Lung (tissue), 11 donors: ENCODE measurements at regions not wholly inside any gene's neighbourhood (a gene's known extent, or its start where the extent isn't known, plus 50 kb on each side); places are given as distances from the start of the nearest gene placed in this dataset.

ENCODE experiments used
- ATAC-seq: fragments of 200-7000 bp; cut with Tn5 transposase; one replicate; pipeline ENCODE4 v1.9.1; 2020; ENCODE audit warnings: moderate number of reproducible peaks; ENCODE audit not compliant: insufficient read depth, low FRiP score
- DNase-seq, 3 donors: peaks; one replicate each; pipeline ENCODE4 v3.0.0-alpha.2; 2013 to 2017
- H3K27ac ChIP-seq, 2 donors: one replicate each; pipeline ENCODE4 v1.5.1; 2013; ENCODE audit warnings: mild to moderate bottlenecking in 2 of 2, moderate library complexity in 2 of 2, control low read depth in 1 of 2, inconsistent platforms in 1 of 2, low read depth in 1 of 2, low read length in 1 of 2
- H3K27me3 ChIP-seq, 3 donors: one replicate each; pipeline ENCODE4 v1.5.1; 2013; ENCODE audit warnings: low read length in 2 of 3; ENCODE audit not compliant: control insufficient read depth in 3 of 3, insufficient read depth in 3 of 3
- H3K36me3 ChIP-seq, 4 donors: one replicate each; pipeline ENCODE4 v1.5.1; 2013; ENCODE audit warnings: low read length in 4 of 4, mild to moderate bottlenecking in 1 of 4, moderate library complexity in 1 of 4; ENCODE audit not compliant: control insufficient read depth in 4 of 4, insufficient read depth in 4 of 4
- H3K4me1 ChIP-seq, 5 donors: one replicate each; pipeline ENCODE4 v1.5.1; 2013; ENCODE audit warnings: low read length in 5 of 5, mild to moderate bottlenecking in 2 of 5, moderate library complexity in 1 of 5; ENCODE audit not compliant: control insufficient read depth in 5 of 5, insufficient read depth in 5 of 5
- H3K4me3 ChIP-seq: one replicate; pipeline ENCODE4 v1.5.1; 2013; ENCODE audit warnings: mild to moderate bottlenecking, control low read depth, moderate library complexity
- H3K9ac ChIP-seq, 2 donors: one replicate each; pipeline ENCODE4 v1.5.1; 2013; ENCODE audit warnings: low read length in 2 of 2, control low read depth in 1 of 2; ENCODE audit not compliant: insufficient read depth in 1 of 2
- H3K9me3 ChIP-seq, 4 donors: one replicate each; pipeline ENCODE4 v1.5.1; 2013; ENCODE audit warnings: low read length in 3 of 4, mild to moderate bottlenecking in 1 of 4, moderate library complexity in 1 of 4; ENCODE audit not compliant: control insufficient read depth in 4 of 4, insufficient read depth in 3 of 4
- CTCF ChIP-seq: IDR thresholded peaks from 2 replicates; pipeline ENCODE4 v1.5.1; 2012; ENCODE audit warnings: mild to moderate bottlenecking; ENCODE audit errors: control extremely low read depth, extremely low read depth
- WGBS, 2 donors: extraction: QIAGEN DNeasy Blood & Tissue Kit; methylation state at CpG; one replicate each; pipeline ENCODE4 v1.1.7; 2013; 5-methylcytosine and 5-hydroxymethylcytosine counted together
- donor health status: control.
- donor health status: control.
- donor health status: Bipolar disorder and iron deficiency.
- donor health status: healthy.
- donor health status: DM: yes; HTN: yes; CAD: no.

GRCh38 chr2:106572541-106573450 is 85.6 kb downstream of the CD8B2 start:
- 70 to 71% methylated on average over 8 of the region's 8 CpGs for WGBS, 2 donors
- no peak for TF ChIP-seq CTCF
- ATAC-seq: no peak
- Histone ChIP-seq H3K27me3 (no peaks in the 10 kb centered on the region), H3K9me3 (no peaks in the 10 kb centered on the region), H3K36me3 (no peaks in the 10 kb centered on the region), H3K4me1 (peaks cover 0 to 10% (median 0%) of the 10 kb centered on the region in 5 donors), H3K9ac (no peak overlapping the region), H3K27ac (no peak overlapping the region), H3K4me3 (no peak overlapping the region)
- DNase-seq: peak in 1 of 3 donors; percentile 38

GRCh38 chr2:106573773-106574172 is 86.6 kb downstream of the CD8B2 start:
- no peak for DNase-seq
- Histone ChIP-seq H3K36me3 (no peaks in the 10 kb centered on the region), H3K9ac (no peak overlapping the region), H3K4me1 (peaks cover 0 to 13% (median 0%) of the 10 kb centered on the region in 5 donors), H3K9me3 (no peaks in the 10 kb centered on the region), H3K4me3 (no peak overlapping the region), H3K27ac (no peak overlapping the region), H3K27me3 (no peaks in the 10 kb centered on the region)
- no peak for TF ChIP-seq CTCF
- ATAC-seq: no peak

- DNase-seq (peak; percentile 42 to 55 (median 44)), ATAC-seq (peak; percentile 24)
- Histone ChIP-seq H3K9me3 (no peaks in the 10 kb centered on the region), H3K27ac (no peak overlapping the region), H3K4me3 (no peak overlapping the region), H3K36me3 (no peaks in the 10 kb centered on the region), H3K9ac (no peak overlapping the region), H3K27me3 (no peaks in the 10 kb centered on the region), H3K4me1 (peaks cover 0 to 29% (median 2%) of the 10 kb centered on the region in 5 donors)
- no peak for TF ChIP-seq CTCF
- 42 to 53% methylated on average over 6 of the region's 6 CpGs for WGBS, 2 donors
Observed at GRCh38 chr2:106575955-106576354, 88.8 kb downstream of the CD8B2 start.
